ENCODE measurements at regions not wholly inside any gene's neighbourhood (a gene's known extent, or its start where the extent isn't known, plus 50 kb on each side); places are given as distances from the start of the nearest gene placed in this dataset.

DNA sequence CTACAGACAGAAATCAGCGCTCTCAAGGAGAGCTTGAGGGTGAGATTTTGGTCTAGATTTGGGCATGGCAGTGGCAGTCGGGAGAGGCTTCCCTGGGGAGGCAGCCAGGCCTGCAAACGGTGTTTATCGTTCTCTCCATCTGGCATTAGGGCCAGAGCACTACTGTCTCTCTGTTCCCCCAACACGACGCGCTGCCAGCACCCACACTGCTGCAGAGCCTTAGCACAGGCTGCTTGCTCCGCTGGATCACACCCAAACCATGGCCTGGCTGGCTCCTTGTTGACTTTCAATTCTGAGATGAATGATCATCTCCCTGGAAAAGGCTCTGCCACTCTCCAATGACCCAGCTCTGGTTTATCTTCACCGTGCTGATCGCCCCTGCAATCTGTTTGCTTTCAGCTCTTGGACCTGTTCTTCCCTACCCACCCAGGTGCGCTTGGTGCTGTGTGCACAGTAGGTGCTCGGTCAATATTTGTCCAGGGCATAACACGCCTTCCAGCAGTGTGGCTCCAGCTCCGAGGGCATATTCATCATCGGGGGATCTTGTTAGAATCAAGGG is 106.1 kb downstream of the TFAP2C start:
- TF ChIP-seq, protein P1, sequence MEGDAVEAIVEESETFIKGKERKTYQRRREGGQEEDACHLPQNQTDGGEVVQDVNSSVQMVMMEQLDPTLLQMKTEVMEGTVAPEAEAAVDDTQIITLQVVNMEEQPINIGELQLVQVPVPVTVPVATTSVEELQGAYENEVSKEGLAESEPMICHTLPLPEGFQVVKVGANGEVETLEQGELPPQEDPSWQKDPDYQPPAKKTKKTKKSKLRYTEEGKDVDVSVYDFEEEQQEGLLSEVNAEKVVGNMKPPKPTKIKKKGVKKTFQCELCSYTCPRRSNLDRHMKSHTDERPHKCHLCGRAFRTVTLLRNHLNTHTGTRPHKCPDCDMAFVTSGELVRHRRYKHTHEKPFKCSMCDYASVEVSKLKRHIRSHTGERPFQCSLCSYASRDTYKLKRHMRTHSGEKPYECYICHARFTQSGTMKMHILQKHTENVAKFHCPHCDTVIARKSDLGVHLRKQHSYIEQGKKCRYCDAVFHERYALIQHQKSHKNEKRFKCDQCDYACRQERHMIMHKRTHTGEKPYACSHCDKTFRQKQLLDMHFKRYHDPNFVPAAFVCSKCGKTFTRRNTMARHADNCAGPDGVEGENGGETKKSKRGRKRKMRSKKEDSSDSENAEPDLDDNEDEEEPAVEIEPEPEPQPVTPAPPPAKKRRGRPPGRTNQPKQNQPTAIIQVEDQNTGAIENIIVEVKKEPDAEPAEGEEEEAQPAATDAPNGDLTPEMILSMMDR (IDR thresholded peaks at IDR 0.05; ENCODE audit: low read depth, low read length): no peak
- TF ChIP-seq EZH2phosphoT487 (IDR thresholded peaks at IDR 0.05; ENCODE audit: low read depth): no peak
